Esophagus squamous epithelium (tissue), 4 donors: ENCODE measurements at regions not wholly inside any gene's neighbourhood (a gene's known extent, or its start where the extent isn't known, plus 50 kb on each side); places are given as distances from the start of the nearest gene placed in this dataset.

Source experiments
- POLR2A ChIP-seq, 4 donors: fragments of 450-650 bp; IDR thresholded peaks; one replicate each; pipeline ENCODE4 v1.6.1; 2017; ENCODE audit warnings: antibody characterized with exemption in 4 of 4, mild to moderate bottlenecking in 4 of 4, moderate library complexity in 3 of 4
- TF ChIP-seq, protein P1 (sequence below), 6 experiments: fragments of 450-650 bp in 4 of 6; fragments of 200-600 bp in 2 of 6; sonication (generic) in 2 of 6; IDR thresholded peaks; one replicate each; pipeline ENCODE4 v1.5.1; 2016 to 2019; ENCODE audit warnings: antibody characterized with exemption in 6 of 6, mild to moderate bottlenecking in 4 of 6, moderate library complexity in 4 of 6

DNA sequence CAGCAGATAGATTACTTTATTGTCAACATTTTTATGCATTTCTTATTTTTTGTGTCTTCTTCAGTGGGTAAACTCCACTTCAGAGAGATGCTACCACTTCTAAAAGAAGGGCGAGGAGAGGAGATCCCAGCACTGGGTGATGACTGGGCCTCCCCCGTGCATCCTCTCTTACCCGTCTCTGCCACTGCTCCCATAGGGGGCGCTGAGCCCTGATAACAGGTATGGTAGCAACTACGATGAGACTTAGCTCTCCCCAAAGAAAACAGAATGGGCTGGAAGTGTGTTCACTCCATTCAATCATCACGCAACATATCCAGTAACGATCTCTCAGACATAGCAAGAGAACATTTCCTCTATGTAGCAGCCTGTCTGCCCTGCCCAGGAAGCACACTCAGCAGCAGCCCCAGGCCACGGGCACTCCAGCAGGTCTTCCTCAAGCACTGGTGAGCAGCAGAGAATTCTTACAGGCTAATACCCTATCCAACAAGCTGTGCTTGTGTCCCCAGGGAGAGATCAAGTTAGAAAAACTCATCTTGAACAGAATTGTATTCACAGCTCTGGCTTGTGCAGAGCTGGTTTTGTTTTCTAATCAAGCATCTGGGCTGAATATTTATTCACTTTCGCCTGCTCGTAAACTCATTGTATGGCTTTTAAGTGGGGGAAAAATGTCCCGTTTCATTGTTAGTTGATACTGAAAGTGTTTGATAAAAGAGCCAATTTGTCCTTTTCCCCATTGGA lies 533.1 kb upstream of the CDH4 start:
- TF ChIP-seq, protein P1, sequence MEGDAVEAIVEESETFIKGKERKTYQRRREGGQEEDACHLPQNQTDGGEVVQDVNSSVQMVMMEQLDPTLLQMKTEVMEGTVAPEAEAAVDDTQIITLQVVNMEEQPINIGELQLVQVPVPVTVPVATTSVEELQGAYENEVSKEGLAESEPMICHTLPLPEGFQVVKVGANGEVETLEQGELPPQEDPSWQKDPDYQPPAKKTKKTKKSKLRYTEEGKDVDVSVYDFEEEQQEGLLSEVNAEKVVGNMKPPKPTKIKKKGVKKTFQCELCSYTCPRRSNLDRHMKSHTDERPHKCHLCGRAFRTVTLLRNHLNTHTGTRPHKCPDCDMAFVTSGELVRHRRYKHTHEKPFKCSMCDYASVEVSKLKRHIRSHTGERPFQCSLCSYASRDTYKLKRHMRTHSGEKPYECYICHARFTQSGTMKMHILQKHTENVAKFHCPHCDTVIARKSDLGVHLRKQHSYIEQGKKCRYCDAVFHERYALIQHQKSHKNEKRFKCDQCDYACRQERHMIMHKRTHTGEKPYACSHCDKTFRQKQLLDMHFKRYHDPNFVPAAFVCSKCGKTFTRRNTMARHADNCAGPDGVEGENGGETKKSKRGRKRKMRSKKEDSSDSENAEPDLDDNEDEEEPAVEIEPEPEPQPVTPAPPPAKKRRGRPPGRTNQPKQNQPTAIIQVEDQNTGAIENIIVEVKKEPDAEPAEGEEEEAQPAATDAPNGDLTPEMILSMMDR (IDR thresholded peaks at IDR 0.05): no peak
- no peak for TF ChIP-seq POLR2A (IDR thresholded peaks at IDR 0.05)
